ENCODE measurements at regions not wholly inside any gene's neighbourhood (a gene's known extent, or its start where the extent isn't known, plus 50 kb on each side); places are given as distances from the start of the nearest gene placed in this dataset.
"Not testable (repeated sequence)": the region's sequence is repeated elsewhere in the genome, so short reads cannot be mapped to it uniquely, and the experiment has no call there.

- WGBS: 91% methylated on average over 3 of the region's 3 CpGs
- Histone ChIP-seq H3K36me3 (no peaks in the 10 kb centered on the region), H3K4me1 (replicated peaks) (no peaks in the 10 kb centered on the region), H3K9me3 (no peaks in the 10 kb centered on the region), H3K27me3 (replicated peaks; ENCODE audit: insufficient read depth) (no peaks in the 10 kb centered on the region), H3K4me3 (no peak overlapping the region), H3K27ac (no peak overlapping the region)
- DNase-seq (ENCODE audit: low spot score): no peak
- TF ChIP-seq, protein P1, sequence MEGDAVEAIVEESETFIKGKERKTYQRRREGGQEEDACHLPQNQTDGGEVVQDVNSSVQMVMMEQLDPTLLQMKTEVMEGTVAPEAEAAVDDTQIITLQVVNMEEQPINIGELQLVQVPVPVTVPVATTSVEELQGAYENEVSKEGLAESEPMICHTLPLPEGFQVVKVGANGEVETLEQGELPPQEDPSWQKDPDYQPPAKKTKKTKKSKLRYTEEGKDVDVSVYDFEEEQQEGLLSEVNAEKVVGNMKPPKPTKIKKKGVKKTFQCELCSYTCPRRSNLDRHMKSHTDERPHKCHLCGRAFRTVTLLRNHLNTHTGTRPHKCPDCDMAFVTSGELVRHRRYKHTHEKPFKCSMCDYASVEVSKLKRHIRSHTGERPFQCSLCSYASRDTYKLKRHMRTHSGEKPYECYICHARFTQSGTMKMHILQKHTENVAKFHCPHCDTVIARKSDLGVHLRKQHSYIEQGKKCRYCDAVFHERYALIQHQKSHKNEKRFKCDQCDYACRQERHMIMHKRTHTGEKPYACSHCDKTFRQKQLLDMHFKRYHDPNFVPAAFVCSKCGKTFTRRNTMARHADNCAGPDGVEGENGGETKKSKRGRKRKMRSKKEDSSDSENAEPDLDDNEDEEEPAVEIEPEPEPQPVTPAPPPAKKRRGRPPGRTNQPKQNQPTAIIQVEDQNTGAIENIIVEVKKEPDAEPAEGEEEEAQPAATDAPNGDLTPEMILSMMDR (IDR thresholded peaks at IDR 0.05): no peak
- TF ChIP-seq POLR2A (IDR thresholded peaks at IDR 0.05) (no peak), POLR2AphosphoS5 (IDR thresholded peaks at IDR 0.05) (no peak)
- intact Hi-C loops (cut with DNase I): no loop called here
These were observed 818.6 kb downstream of the EPHA4 start for GRCh38 chr2:220753486-220753885.

DNA sequence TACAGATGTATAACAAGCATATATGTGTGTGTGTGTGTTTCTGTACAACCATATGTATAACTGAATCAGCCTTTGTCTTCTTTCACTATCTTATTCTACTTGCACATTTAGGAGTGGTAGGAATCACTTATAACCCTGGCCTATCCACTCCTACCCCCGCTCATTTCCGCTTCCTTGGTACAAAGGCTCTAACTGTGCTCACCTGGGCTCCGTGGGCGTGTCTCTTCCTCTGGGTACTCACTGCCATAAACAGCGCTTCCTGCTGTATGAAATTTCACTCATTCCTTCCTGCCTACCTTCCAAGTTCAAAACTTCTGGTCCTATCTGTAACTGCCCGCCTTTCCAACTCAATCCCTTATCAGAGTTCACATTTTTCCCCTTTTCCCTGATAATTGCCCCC, 815.5 kb downstream of the EPHA4 start:
- Histone ChIP-seq H3K27me3 (replicated peaks; ENCODE audit: insufficient read depth) (no peaks in the 10 kb centered on the region), H3K36me3 (no peaks in the 10 kb centered on the region), H3K4me1 (replicated peaks) (no peaks in the 10 kb centered on the region), H3K27ac (no peak overlapping the region), H3K4me3 (no peak overlapping the region), H3K9me3 (no peaks in the 10 kb centered on the region)
- no peak for DNase-seq (ENCODE audit: low spot score)
- intact Hi-C loops (cut with DNase I): no loop called here
- WGBS: 93% methylated on average over 6 of the region's 6 CpGs
- TF ChIP-seq, protein P1 (IDR thresholded peaks at IDR 0.05): no peak

GRCh38 chr2:220758376-220758775, 813.7 kb downstream of the EPHA4 start:
- H3K36me3 ChIP-seq; H3K4me1 ChIP-seq (replicated peaks); H3K27me3 ChIP-seq (replicated peaks; ENCODE audit: insufficient read depth); H3K4me3 ChIP-seq; H3K9me3 ChIP-seq; DNase-seq (ENCODE audit: low spot score); intact Hi-C loops (cut with DNase I); H3K27ac ChIP-seq: not testable (repeated sequence)
- WGBS: 95% methylated on average over 5 of the region's 5 CpGs

- Histone ChIP-seq H3K4me3 (no peak overlapping the region), H3K27ac (no peak overlapping the region), H3K36me3 (no peaks in the 10 kb centered on the region), H3K9me3 (no peaks in the 10 kb centered on the region), H3K27me3 (replicated peaks; ENCODE audit: insufficient read depth) (no peaks in the 10 kb centered on the region), H3K4me1 (replicated peaks) (no peaks in the 10 kb centered on the region)
- no peak for DNase-seq (ENCODE audit: low spot score)
- intact Hi-C loops (cut with DNase I): no loop called here
- 71% methylated on average over 5 of the region's 5 CpGs for WGBS
- TF ChIP-seq POLR2A (IDR thresholded peaks at IDR 0.05): no peak
- no peak for TF ChIP-seq POLR2AphosphoS5 (IDR thresholded peaks at IDR 0.05)
- TF ChIP-seq, protein P1 (IDR thresholded peaks at IDR 0.05): no peak
These were observed 807.9 kb downstream of the EPHA4 start for GRCh38 chr2:220764171-220764570.

DNA sequence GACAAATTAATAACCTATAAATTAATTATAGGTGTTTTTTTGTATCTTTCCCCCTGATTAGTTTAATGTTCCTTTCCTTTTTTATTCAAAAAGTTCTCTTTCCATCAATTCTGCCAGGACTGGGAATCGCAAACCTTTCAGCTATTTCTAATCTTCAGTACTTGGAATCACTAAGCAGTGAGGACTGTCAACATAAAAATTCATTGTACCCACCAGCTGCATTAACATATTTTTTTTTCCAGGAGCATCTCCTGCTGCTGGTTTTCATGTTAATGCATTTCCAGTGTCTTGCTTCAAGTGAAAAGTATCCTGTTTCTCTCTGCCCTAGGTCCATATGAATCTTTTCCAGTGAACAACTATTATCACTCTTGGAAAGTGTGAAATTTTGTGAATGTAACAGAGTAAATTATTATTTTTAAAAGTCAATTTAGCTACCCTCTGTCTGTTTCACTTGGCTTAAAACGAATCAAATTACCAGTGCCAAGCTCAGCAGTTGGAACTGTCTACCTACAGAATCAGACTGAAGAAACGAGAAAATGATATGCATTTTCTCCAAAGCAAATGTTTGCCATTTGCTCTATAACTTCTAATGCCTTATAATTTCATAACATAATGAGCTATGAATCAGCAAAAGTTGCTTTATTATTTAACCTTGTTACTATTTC, 804.4 kb downstream of the EPHA4 start:
- WGBS: 46% methylated on average over 3 of the region's 3 CpGs
- DNase-seq (ENCODE audit: low spot score): no peak
- H3K27ac ChIP-seq: no peak overlapping the region
- TF ChIP-seq POLR2AphosphoS5 (IDR thresholded peaks at IDR 0.05) (no peak), POLR2A (IDR thresholded peaks at IDR 0.05) (no peak)
- TF ChIP-seq, protein P1 (IDR thresholded peaks at IDR 0.05): no peak
- H3K4me1 ChIP-seq (replicated peaks): no peaks in the 10 kb centered on the region
- no peaks in the 10 kb centered on the region for H3K27me3 ChIP-seq (replicated peaks; ENCODE audit: insufficient read depth)
- no peaks in the 10 kb centered on the region for H3K9me3 ChIP-seq
- no peaks in the 10 kb centered on the region for H3K36me3 ChIP-seq
- intact Hi-C loops (cut with DNase I): no loop called here
- H3K4me3 ChIP-seq: no peak overlapping the region
